Astrocyte (in vitro differentiated cells and primary cell): ENCODE measurements at regions not wholly inside any gene's neighbourhood (a gene's known extent, or its start where the extent isn't known, plus 50 kb on each side); places are given as distances from the start of the nearest gene placed in this dataset.

Experiments
- DNase-seq: peaks from one replicate; pipeline ENCODE4 v3.0.0-alpha.2; 2010; ENCODE audit warnings: low read depth
- FAIRE-seq: peaks from 2 replicates; lab custom pipeline; 2011; peaks lifted over from hg19 to GRCh38; lab: Jason Lieb, UNC
- H2AFZ ChIP-seq: 2 replicates; pipeline ENCODE4 v1.6.0; 2012; ENCODE audit warnings: low read depth, low read length, inconsistent platforms
- H3K27ac ChIP-seq: 2 replicates; pipeline ENCODE4 v1.5.1; 2011; ENCODE audit warnings: low read depth, low read length, inconsistent platforms
- H3K27me3 ChIP-seq: 2 replicates; pipeline ENCODE4 v1.6.0; 2011; ENCODE audit warnings: low read length, inconsistent platforms; ENCODE audit not compliant: insufficient read depth
- H3K36me3 ChIP-seq: 2 replicates; pipeline ENCODE4 v1.5.1; 2011; ENCODE audit warnings: low read length, inconsistent platforms; ENCODE audit not compliant: insufficient read depth
- H3K4me1 ChIP-seq: 2 replicates; pipeline ENCODE4 v1.5.1; 2011; ENCODE audit warnings: low read length, inconsistent platforms; ENCODE audit not compliant: insufficient read depth
- H3K4me2 ChIP-seq: 2 replicates; pipeline ENCODE4 v1.6.0; 2012; ENCODE audit warnings: low read length, inconsistent platforms
- H3K4me3 ChIP-seq: 2 replicates; pipeline ENCODE4 v1.5.1; 2011; ENCODE audit warnings: low read depth, mild to moderate bottlenecking, low read length, inconsistent platforms; ENCODE audit not compliant: insufficient read depth
- H3K79me2 ChIP-seq: 2 replicates; pipeline ENCODE4 v1.6.0; 2012; ENCODE audit warnings: mild to moderate bottlenecking, low read length, inconsistent platforms; ENCODE audit not compliant: insufficient read depth
- H3K9ac ChIP-seq: 2 replicates; pipeline ENCODE4 v1.6.0; 2012; ENCODE audit warnings: mild to moderate bottlenecking, low read length, inconsistent platforms
- H3K9me3 ChIP-seq: 2 replicates; pipeline ENCODE4 v1.5.1; 2012; ENCODE audit warnings: low read depth, mild to moderate bottlenecking, low read length, inconsistent platforms; ENCODE audit not compliant: insufficient read depth
- H4K20me1 ChIP-seq: 2 replicates; pipeline ENCODE4 v1.6.0; 2012; ENCODE audit warnings: low read length, inconsistent platforms; ENCODE audit not compliant: insufficient read depth
- H3K27ac Mint-ChIP-seq: one replicate; pipeline ENCODE4 v1.8.0; 2021; ENCODE audit warnings: mild to moderate bottlenecking, mixed read lengths; ENCODE audit not compliant: unreplicated experiment
- H3K27me3 Mint-ChIP-seq: one replicate; pipeline ENCODE4 v1.8.0; 2021; ENCODE audit warnings: low read depth, mixed read lengths; ENCODE audit not compliant: unreplicated experiment
- H3K36me3 Mint-ChIP-seq: one replicate; pipeline ENCODE4 v1.8.0; 2021; ENCODE audit warnings: low read depth, mixed read lengths; ENCODE audit not compliant: unreplicated experiment
- H3K4me1 Mint-ChIP-seq: one replicate; pipeline ENCODE4 v1.8.0; 2021; ENCODE audit warnings: low read depth, mixed read lengths; ENCODE audit not compliant: unreplicated experiment
- H3K4me3 Mint-ChIP-seq: one replicate; pipeline ENCODE4 v1.8.0; 2021; ENCODE audit warnings: mild to moderate bottlenecking, moderate library complexity, mixed read lengths; ENCODE audit not compliant: unreplicated experiment
- H3K9me3 Mint-ChIP-seq: one replicate; pipeline ENCODE4 v1.8.0; 2021; ENCODE audit warnings: mild to moderate bottlenecking, mixed read lengths; ENCODE audit not compliant: unreplicated experiment
- CTCF ChIP-seq: IDR thresholded peaks from 2 replicates; pipeline ENCODE4 v1.5.1; 2011; ENCODE audit warnings: low read depth, mild to moderate bottlenecking, inconsistent platforms, low read length, moderate library complexity; ENCODE audit not compliant: insufficient read depth
- EZH2 ChIP-seq: IDR thresholded peaks from 2 replicates; pipeline ENCODE4 v1.6.1; 2012; ENCODE audit warnings: mild to moderate bottlenecking, low read length, inconsistent platforms; ENCODE audit not compliant: insufficient read depth

GRCh38 chr12:59230334-59230733 lies 310.0 kb upstream of the LRIG3 start:
- no peaks in the 10 kb centered on the region for H3K4me1 Mint-ChIP-seq
- Histone ChIP-seq H3K79me2 (no peaks in the 10 kb centered on the region), H4K20me1 (no peaks in the 10 kb centered on the region), H3K27ac (no peak overlapping the region), H3K4me2 (no peak overlapping the region), H3K27me3 (no peaks in the 10 kb centered on the region), H3K4me3 (no peak overlapping the region), H2AFZ (no peak overlapping the region), H3K4me1 (no peaks in the 10 kb centered on the region), H3K9me3 (no peaks in the 10 kb centered on the region), H3K36me3 (no peaks in the 10 kb centered on the region), H3K9ac (no peak overlapping the region)
- H3K27ac Mint-ChIP-seq, result no peak overlapping the region
- no peak overlapping the region for H3K4me3 Mint-ChIP-seq
- H3K9me3 Mint-ChIP-seq, result no peaks in the 10 kb centered on the region
- no peak for DNase-seq
- TF ChIP-seq EZH2 (no peak), CTCF (no peak)
- H3K27me3 Mint-ChIP-seq, result no peaks in the 10 kb centered on the region
- FAIRE-seq, result no peak
- H3K36me3 Mint-ChIP-seq, result no peaks in the 10 kb centered on the region

GRCh38 chr12:59219148-59219547 lies 298.8 kb upstream of the LRIG3 start:
- no peak overlapping the region for H3K9ac ChIP-seq
- H3K4me2 ChIP-seq, result no peak overlapping the region
- FAIRE-seq (no peak), DNase-seq (no peak)
- no peak overlapping the region for H2AFZ ChIP-seq
- H3K27ac Mint-ChIP-seq, result no peak overlapping the region
- no peaks in the 10 kb centered on the region for H3K4me1 Mint-ChIP-seq
- no peaks in the 10 kb centered on the region for H3K27me3 ChIP-seq
- H3K27ac ChIP-seq, result no peak overlapping the region
- no peaks in the 10 kb centered on the region for H3K9me3 ChIP-seq
- H3K4me1 ChIP-seq, result no peaks in the 10 kb centered on the region
- H3K4me3 Mint-ChIP-seq, result no peak overlapping the region
- H4K20me1 ChIP-seq, result no peaks in the 10 kb centered on the region
- no peaks in the 10 kb centered on the region for H3K27me3 Mint-ChIP-seq
- no peaks in the 10 kb centered on the region for H3K36me3 ChIP-seq
- no peaks in the 10 kb centered on the region for H3K79me2 ChIP-seq
- TF ChIP-seq EZH2, result no peak
- no peak for TF ChIP-seq CTCF
- H3K4me3 ChIP-seq, result no peak overlapping the region
- H3K9me3 Mint-ChIP-seq, result peaks cover 2% of the 10 kb centered on the region
- H3K36me3 Mint-ChIP-seq, result no peaks in the 10 kb centered on the region

- no peak overlapping the region for H3K27ac Mint-ChIP-seq
- Histone ChIP-seq H4K20me1 (no peaks in the 10 kb centered on the region), H3K4me3 (no peak overlapping the region), H2AFZ (no peak overlapping the region), H3K4me2 (no peak overlapping the region), H3K27me3 (no peaks in the 10 kb centered on the region), H3K9me3 (no peaks in the 10 kb centered on the region), H3K27ac (no peak overlapping the region), H3K9ac (no peak overlapping the region), H3K4me1 (no peaks in the 10 kb centered on the region), H3K79me2 (no peaks in the 10 kb centered on the region), H3K36me3 (no peaks in the 10 kb centered on the region)
- H3K36me3 Mint-ChIP-seq, result no peaks in the 10 kb centered on the region
- FAIRE-seq (no peak), DNase-seq (no peak)
- H3K4me3 Mint-ChIP-seq, result no peak overlapping the region
- H3K27me3 Mint-ChIP-seq, result peaks cover 2% of the 10 kb centered on the region
- no peaks in the 10 kb centered on the region for H3K9me3 Mint-ChIP-seq
- H3K4me1 Mint-ChIP-seq, result no peaks in the 10 kb centered on the region
- no peak for TF ChIP-seq EZH2
- TF ChIP-seq CTCF, result no peak
Measured at GRCh38 chr12:59196989-59197388, 276.7 kb upstream of the LRIG3 start.
